ACHN (cell line): ENCODE measurements at regions not wholly inside any gene's neighbourhood (a gene's known extent, or its start where the extent isn't known, plus 50 kb on each side); places are given as distances from the start of the nearest gene placed in this dataset.
A peak's percentile ranks its signal among the peaks of the same experiment; 100 is the strongest.
"Not testable (repeated sequence)": the region's sequence is repeated elsewhere in the genome, so short reads cannot be mapped to it uniquely, and the experiment has no call there.

Experiments used
- DNase-seq: peaks from one replicate; pipeline ENCODE4 v3.0.0-alpha.2; 2015
- in situ Hi-C: cut with HindIII; loops from 2 replicates; pipeline ENCODE4 v1.10.0; 2017; ENCODE audit warnings: low sequenced_read_pairs, low pct_ligation_motif_present, low pct_unique_long_range_greater_than_20kb

- peak; percentile 2 for DNase-seq
- in situ Hi-C loops = no loop called here
Measured at GRCh38 chr3:145490088-145491048, 670.6 kb downstream of the PLOD2 start.

- in situ Hi-C loops = no loop called here
- no peak for DNase-seq
Measured at GRCh38 chr3:145492456-145492855, 668.5 kb downstream of the PLOD2 start.

GRCh38 chr3:145517416-145517815 lies 643.6 kb downstream of the PLOD2 start:
- in situ Hi-C loops, DNase-seq: not testable (repeated sequence)

- no peak for DNase-seq
- in situ Hi-C loops = no loop called here
Measured at GRCh38 chr3:145518639-145519038, 642.3 kb downstream of the PLOD2 start.

- DNase-seq = no peak
- in situ Hi-C loops = no loop called here
Measured at GRCh38 chr3:145519398-145520047, 641.5 kb downstream of the PLOD2 start.

- DNase-seq = no peak
Measured at GRCh38 chr3:145522179-145522578, 638.8 kb downstream of the PLOD2 start.

GRCh38 chr3:145522893-145523651 lies 637.9 kb downstream of the PLOD2 start:
- in situ Hi-C loops = no loop called here
- DNase-seq = no peak

More at GRCh38 chr3:145522179-145522578, 638.8 kb downstream of the PLOD2 start:
- in situ Hi-C loops = no loop called here

GRCh38 chr3:145531548-145531947 lies 629.4 kb downstream of the PLOD2 start:
- in situ Hi-C loops = no loop called here

GRCh38 chr3:145533696-145534095 lies 627.3 kb downstream of the PLOD2 start:
- in situ Hi-C loops = no loop called here
- no peak for DNase-seq

More at GRCh38 chr3:145531548-145531947, 629.4 kb downstream of the PLOD2 start:
- no peak for DNase-seq

GRCh38 chr3:145536461-145536860 lies 624.5 kb downstream of the PLOD2 start:
- in situ Hi-C loops = no loop called here
- DNase-seq = no peak

- in situ Hi-C loops = no loop called here
- no peak for DNase-seq
Measured at GRCh38 chr3:145550522-145550921, 610.5 kb downstream of the PLOD2 start.

GRCh38 chr3:145557405-145557804 lies 603.6 kb downstream of the PLOD2 start:
- in situ Hi-C loops = no loop called here
- no peak for DNase-seq

GRCh38 chr3:145578471-145578870 lies 582.5 kb downstream of the PLOD2 start:
- no peak for DNase-seq
- in situ Hi-C loops = no loop called here

- in situ Hi-C loops = no loop called here
- no peak for DNase-seq
Measured at GRCh38 chr3:145581694-145582093, 579.3 kb downstream of the PLOD2 start.

GRCh38 chr3:145604851-145605250 lies 556.1 kb downstream of the PLOD2 start:
- no peak for DNase-seq
- in situ Hi-C loops = no loop called here

- in situ Hi-C loops = no loop called here
- no peak for DNase-seq
Measured at GRCh38 chr3:145620002-145620401, 541.0 kb downstream of the PLOD2 start.

- no peak for DNase-seq
- in situ Hi-C loops = no loop called here
Measured at GRCh38 chr3:145620486-145620885, 540.5 kb downstream of the PLOD2 start.

GRCh38 chr3:145623349-145623748 lies 537.6 kb downstream of the PLOD2 start:
- in situ Hi-C loops = no loop called here
- DNase-seq = no peak

GRCh38 chr3:145628211-145628610 lies 532.8 kb downstream of the PLOD2 start:
- in situ Hi-C loops = no loop called here

More at GRCh38 chr3:145628211-145628610, 532.8 kb downstream of the PLOD2 start:
- DNase-seq = no peak
